ENCODE measurements at regions not wholly inside any gene's neighbourhood (a gene's known extent, or its start where the extent isn't known, plus 50 kb on each side); places are given as distances from the start of the nearest gene placed in this dataset.

- Histone ChIP-seq H3K27ac (ENCODE audit: low read depth, low read length) (no peak overlapping the region), H3K4me2 (ENCODE audit: low read length) (no peak overlapping the region), H4K20me1 (ENCODE audit: insufficient read depth) (no peaks in the 10 kb centered on the region), H3K36me3 (ENCODE audit: control insufficient read depth in 1 of 2, insufficient read depth in 2 of 2, low read length in 2 of 2) (no peaks in the 10 kb centered on the region), H3K9me3 (ENCODE audit: control insufficient read depth in 1 of 2, insufficient read depth in 1 of 2, low read depth in 1 of 2, low read length in 2 of 2) (no peaks in the 10 kb centered on the region), H3K4me1 (ENCODE audit: control insufficient read depth in 1 of 2, insufficient read depth in 2 of 2, low read length in 2 of 2) (no peaks in the 10 kb centered on the region), H3K79me2 (ENCODE audit: insufficient read depth, low read length) (no peaks in the 10 kb centered on the region), H3K9me2 (ENCODE audit: insufficient read depth) (no peaks in the 10 kb centered on the region), H3K4me3 (replicated peaks in 1 of 2; ENCODE audit: low read depth in 1 of 2, low read length in 2 of 2) (no peak overlapping the region), H3K9ac (ENCODE audit: low read length) (no peak overlapping the region), H3K27me3 (ENCODE audit: insufficient read depth, low read length) (no peaks in the 10 kb centered on the region), H2AFZ (ENCODE audit: low read depth, low read length, poor library complexity, severe bottlenecking) (no peak overlapping the region)
- intact Hi-C loops (cut with micrococcal nuclease): loop anchor here (2.0 to 10.0 kb wide), 2 partner anchors 181 to 347 kb away; partner anchors contain the start of gene CTBP2
- no TSS peak for BruUV-seq (replicated peaks)
- POLR2A ChIA-PET: no interaction called here
- RAD21 ChIA-PET (ENCODE audit: low non-redundant PET in 1 of 2, low total read pairs in 2 of 2, uncharacterized antibody in 2 of 2, unreplicated experiment in 2 of 2): no interaction called here
- TF ChIP-seq CEBPB (IDR thresholded peaks at IDR 0.05; ENCODE audit: low read depth): no peak
- TF ChIP-seq POLR2AphosphoS5 (IDR thresholded peaks at IDR 0.05; ENCODE audit: low read depth, low read length): no peak
- TF ChIP-seq JUND (IDR thresholded peaks at IDR 0.05): no peak
- TF ChIP-seq ZBTB33 (IDR thresholded peaks at IDR 0.05; ENCODE audit: extremely low read depth, insufficient replicate concordance, low read length): no peak
- TF ChIP-seq ZNF274 (IDR thresholded peaks at IDR 0.05; ENCODE audit: low read depth, low read length): no peak
- no peak for TF ChIP-seq ELF1 (IDR thresholded peaks at IDR 0.05; ENCODE audit: borderline replicate concordance, low read depth)
- TF ChIP-seq RAD21 (IDR thresholded peaks at IDR 0.05; ENCODE audit: low read depth): no peak
- no peak for TF ChIP-seq ZFX (IDR thresholded peaks at IDR 0.05)
- TF ChIP-seq EZH2 (IDR thresholded peaks at IDR 0.05): no peak
- no peak for TF ChIP-seq EGR1 (IDR thresholded peaks at IDR 0.05; ENCODE audit: low read depth)
- CTCF ChIA-PET: no interaction called here
- DNase-seq (ENCODE audit: low read depth, low spot score) (no peak), ATAC-seq (no peak)
Measured at GRCh38 chr10:125341611-125342010, 181.2 kb upstream of the CTBP2 start.

GRCh38 chr10:125340903-125341302 lies 180.5 kb upstream of the CTBP2 start:
- Histone ChIP-seq H3K9me2 (ENCODE audit: insufficient read depth) (0 out of 2 replicates have a peak, but pooled peaks cover 2% of the 10 kb centered on the region), H3K9ac (ENCODE audit: low read length) (no peak overlapping the region), H3K9me3 (ENCODE audit: control insufficient read depth in 1 of 2, insufficient read depth in 1 of 2, low read depth in 1 of 2, low read length in 2 of 2) (no peaks in the 10 kb centered on the region), H2AFZ (ENCODE audit: low read depth, low read length, poor library complexity, severe bottlenecking) (no peak overlapping the region), H3K27me3 (ENCODE audit: insufficient read depth, low read length) (no peaks in the 10 kb centered on the region), H4K20me1 (ENCODE audit: insufficient read depth) (no peaks in the 10 kb centered on the region), H3K4me1 (ENCODE audit: control insufficient read depth in 1 of 2, insufficient read depth in 2 of 2, low read length in 2 of 2) (no peaks in the 10 kb centered on the region), H3K4me3 (replicated peaks in 1 of 2; ENCODE audit: low read depth in 1 of 2, low read length in 2 of 2) (no peak overlapping the region), H3K4me2 (ENCODE audit: low read length) (no peak overlapping the region), H3K36me3 (ENCODE audit: control insufficient read depth in 1 of 2, insufficient read depth in 2 of 2, low read length in 2 of 2) (no peaks in the 10 kb centered on the region), H3K79me2 (ENCODE audit: insufficient read depth, low read length) (no peaks in the 10 kb centered on the region), H3K27ac (ENCODE audit: low read depth, low read length) (no peak overlapping the region)
- CTCF ChIA-PET: no interaction called here
- ATAC-seq (no peak), DNase-seq (ENCODE audit: low read depth, low spot score) (no peak)
- RAD21 ChIA-PET (ENCODE audit: low non-redundant PET in 1 of 2, low total read pairs in 2 of 2, uncharacterized antibody in 2 of 2, unreplicated experiment in 2 of 2): no interaction called here
- BruUV-seq (replicated peaks): no TSS peak
- intact Hi-C loops (cut with micrococcal nuclease): loop anchor here (10.0 kb wide), 1 partner anchor 346 kb away; no protein-coding TSS in a partner anchor
- POLR2A ChIA-PET: no interaction called here
- TF ChIP-seq RAD21 (IDR thresholded peaks at IDR 0.05; ENCODE audit: low read depth) (no peak), EZH2phosphoT487 (IDR thresholded peaks at IDR 0.05; ENCODE audit: borderline replicate concordance) (no peak), SRF (IDR thresholded peaks at IDR 0.05; ENCODE audit: low read depth) (no peak), JUND (IDR thresholded peaks at IDR 0.05) (no peak), SP1 (IDR thresholded peaks at IDR 0.05; ENCODE audit: low read depth) (no peak), ZNF274 (IDR thresholded peaks at IDR 0.05; ENCODE audit: low read depth, low read length) (no peak), MAX (IDR thresholded peaks at IDR 0.05) (no peak), CBX3 (IDR thresholded peaks at IDR 0.05; ENCODE audit: low read depth) (no peak), POLR2AphosphoS5 (IDR thresholded peaks at IDR 0.05; ENCODE audit: low read depth, low read length) (no peak), REST (IDR thresholded peaks at IDR 0.05; ENCODE audit: low read depth) (no peak), CEBPB (IDR thresholded peaks at IDR 0.05; ENCODE audit: low read depth) (no peak)

Data from HCT116 (cell line).